HG02571 (cell line): ENCODE measurements at regions not wholly inside any gene's neighbourhood (a gene's known extent, or its start where the extent isn't known, plus 50 kb on each side); places are given as distances from the start of the nearest gene placed in this dataset.
"Not testable (repeated sequence)": the region's sequence is repeated elsewhere in the genome, so short reads cannot be mapped to it uniquely, and the experiment has no call there.

Source experiments
- ATAC-seq: cut with Tn5 transposase; IDR thresholded peaks from one replicate; pipeline ENCODE4 v1.9.1; 2021; ENCODE audit warnings: mild to moderate bottlenecking, moderate library complexity; ENCODE audit not compliant: unreplicated experiment

- not testable (repeated sequence) for ATAC-seq
Measured at GRCh38 chr11:100409267-100409666, 277.8 kb upstream of the ARHGAP42 start.

GRCh38 chr11:100419518-100419917 is 267.6 kb upstream of the ARHGAP42 start:
- no peak for ATAC-seq

- no peak for ATAC-seq
Measured at GRCh38 chr11:100434821-100435641, 252.1 kb upstream of the ARHGAP42 start.

- ATAC-seq, result no peak
Measured at GRCh38 chr11:100438376-100438775, 248.7 kb upstream of the ARHGAP42 start.

- ATAC-seq, result no peak
Measured at GRCh38 chr11:100441086-100441485, 246.0 kb upstream of the ARHGAP42 start.

GRCh38 chr11:100442017-100442416 is 245.1 kb upstream of the ARHGAP42 start:
- ATAC-seq, result no peak

GRCh38 chr11:100445231-100445735 is 241.8 kb upstream of the ARHGAP42 start:
- no peak for ATAC-seq

GRCh38 chr11:100451801-100452460 is 235.2 kb upstream of the ARHGAP42 start:
- not testable (repeated sequence) for ATAC-seq

GRCh38 chr11:100459811-100460210 is 227.3 kb upstream of the ARHGAP42 start:
- no peak for ATAC-seq

- ATAC-seq, result no peak
Measured at GRCh38 chr11:100460426-100460825, 226.7 kb upstream of the ARHGAP42 start.

GRCh38 chr11:100467821-100468508 is 219.1 kb upstream of the ARHGAP42 start:
- ATAC-seq, result no peak

- no peak for ATAC-seq
Measured at GRCh38 chr11:100469835-100470234, 217.3 kb upstream of the ARHGAP42 start.

GRCh38 chr11:100472727-100473389 is 214.2 kb upstream of the ARHGAP42 start:
- no peak for ATAC-seq

GRCh38 chr11:100473390-100473740 is 213.7 kb upstream of the ARHGAP42 start:
- ATAC-seq, result no peak

GRCh38 chr11:100484948-100485347 is 202.1 kb upstream of the ARHGAP42 start:
- no peak for ATAC-seq

GRCh38 chr11:100498780-100499179 is 188.3 kb upstream of the ARHGAP42 start:
- ATAC-seq, result no peak

- no peak for ATAC-seq
Measured at GRCh38 chr11:100501450-100501849, 185.6 kb upstream of the ARHGAP42 start.

- ATAC-seq, result no peak
Measured at GRCh38 chr11:100512475-100512874, 174.6 kb upstream of the ARHGAP42 start.

- no peak for ATAC-seq
Measured at GRCh38 chr11:100515087-100515486, 172.0 kb upstream of the ARHGAP42 start.

- ATAC-seq, result no peak
Measured at GRCh38 chr11:100525197-100525596, 161.9 kb upstream of the ARHGAP42 start.

- ATAC-seq, result no peak
Measured at GRCh38 chr11:100525635-100526034, 161.5 kb upstream of the ARHGAP42 start.
